ACHN (cell line): ENCODE measurements at regions not wholly inside any gene's neighbourhood (a gene's known extent, or its start where the extent isn't known, plus 50 kb on each side); places are given as distances from the start of the nearest gene placed in this dataset.

Experiments
- DNase-seq: peaks from one replicate; pipeline ENCODE4 v3.0.0-alpha.2; 2015
- in situ Hi-C: cut with HindIII; loops from 2 replicates; pipeline ENCODE4 v1.10.0; 2017; ENCODE audit warnings: low sequenced_read_pairs, low pct_ligation_motif_present, low pct_unique_long_range_greater_than_20kb

DNA sequence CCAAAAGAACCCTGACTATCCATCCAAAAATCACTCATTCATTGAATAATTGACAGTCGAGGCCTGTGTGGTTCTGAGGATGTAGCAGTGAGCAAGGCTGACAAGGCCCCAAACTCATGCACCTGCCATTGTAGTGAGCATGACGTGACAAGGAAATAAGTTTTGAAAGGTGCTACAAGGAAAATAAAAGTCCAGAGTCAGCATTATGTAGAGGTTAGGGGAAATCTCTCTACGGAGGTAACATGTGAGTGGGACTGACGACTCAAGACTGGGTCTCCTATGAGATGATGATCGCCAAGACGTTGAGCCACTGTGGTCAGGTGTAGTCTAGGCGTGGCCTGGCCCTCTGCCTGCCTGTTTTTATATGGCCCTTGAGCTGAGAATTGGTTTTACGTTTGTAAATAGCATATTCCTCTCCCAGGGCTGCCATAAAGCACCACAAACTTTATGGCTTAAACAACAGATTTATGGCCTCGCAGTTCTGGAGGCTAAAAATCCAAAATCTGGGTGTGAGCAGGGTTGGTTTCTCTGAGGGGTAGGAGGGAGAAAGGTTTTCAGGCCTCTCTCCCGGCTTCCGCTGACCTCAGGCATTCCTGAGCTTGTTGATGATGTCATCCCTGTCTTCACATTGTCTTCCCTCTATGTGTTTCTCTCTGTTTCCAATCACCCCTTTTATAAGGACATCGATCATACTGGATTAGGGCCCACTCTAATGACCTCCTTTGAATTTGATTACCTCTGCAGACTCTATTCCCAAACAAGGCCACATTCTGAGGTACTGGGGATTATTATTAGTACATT lies 206.4 kb upstream of the EGFLAM start:
- in situ Hi-C loops: no loop called here
- DNase-seq: no peak

DNA sequence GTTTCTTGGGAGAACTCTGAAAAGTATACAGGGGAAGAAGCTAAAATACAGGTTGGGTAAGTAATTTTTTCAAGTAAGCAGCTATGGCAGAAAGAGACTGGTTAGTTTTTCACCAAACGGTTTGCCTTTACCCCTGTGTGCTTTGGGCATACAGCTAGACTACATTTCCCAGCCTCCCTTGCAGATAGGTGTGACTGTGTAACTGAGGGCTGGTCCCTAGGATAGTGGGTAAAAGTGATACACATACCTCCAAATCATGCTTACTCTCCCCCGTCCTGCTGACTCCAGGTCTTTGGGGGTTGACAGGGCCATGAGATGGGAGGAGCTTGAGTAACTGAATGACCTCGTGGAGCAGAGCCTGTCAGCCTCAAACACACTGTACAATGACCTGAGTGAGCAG lies 208.6 kb upstream of the GDNF start:
- in situ Hi-C loops: no loop called here
- DNase-seq: no peak

GRCh38 chr5:38046103-38046502 lies 206.3 kb upstream of the GDNF start:
- no peak for DNase-seq
- in situ Hi-C loops: no loop called here

DNA sequence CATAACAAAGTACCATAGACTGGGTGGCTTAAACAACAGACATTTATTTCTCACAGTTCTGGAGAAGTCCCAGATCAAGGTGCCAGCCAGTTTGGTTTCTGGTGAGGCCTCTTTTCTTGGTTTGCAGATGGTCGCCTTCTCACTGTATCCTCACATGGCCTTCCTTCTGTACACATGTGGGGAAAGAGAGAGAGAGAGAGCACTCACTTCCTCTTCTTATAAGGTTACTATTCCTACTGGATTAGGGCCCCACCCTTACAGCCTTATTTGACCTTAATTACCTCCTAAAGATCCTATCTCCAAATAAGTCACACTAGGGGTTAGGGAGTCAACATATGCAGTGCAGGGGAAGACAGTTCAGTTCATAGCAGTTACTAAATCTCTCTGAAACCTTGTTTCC lies 205.6 kb upstream of the GDNF start:
- no peak for DNase-seq
- in situ Hi-C loops: no loop called here

DNA sequence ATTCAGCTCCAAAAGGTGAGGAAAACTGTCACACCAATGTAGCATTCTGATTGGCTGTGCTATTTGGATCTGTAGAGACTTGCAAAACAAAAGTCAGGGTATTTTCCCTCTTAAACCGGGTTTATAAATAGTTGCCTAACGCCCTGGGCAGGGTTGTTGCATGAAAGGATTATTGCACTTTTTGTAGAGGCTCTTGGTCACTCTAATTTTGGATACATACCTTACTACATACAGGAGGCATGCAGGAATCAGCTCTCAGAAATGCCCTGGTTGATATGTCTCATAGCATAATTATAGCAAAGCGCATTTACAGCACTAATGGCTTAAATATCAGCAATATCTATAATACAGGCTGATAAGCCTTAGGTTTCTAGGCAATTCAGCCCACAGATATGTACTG lies 200.0 kb upstream of the GDNF start:
- in situ Hi-C loops: no loop called here
- DNase-seq: no peak

- in situ Hi-C loops: no loop called here
These were observed 199.2 kb upstream of the GDNF start for GRCh38 chr5:38039091-38039490.

DNA sequence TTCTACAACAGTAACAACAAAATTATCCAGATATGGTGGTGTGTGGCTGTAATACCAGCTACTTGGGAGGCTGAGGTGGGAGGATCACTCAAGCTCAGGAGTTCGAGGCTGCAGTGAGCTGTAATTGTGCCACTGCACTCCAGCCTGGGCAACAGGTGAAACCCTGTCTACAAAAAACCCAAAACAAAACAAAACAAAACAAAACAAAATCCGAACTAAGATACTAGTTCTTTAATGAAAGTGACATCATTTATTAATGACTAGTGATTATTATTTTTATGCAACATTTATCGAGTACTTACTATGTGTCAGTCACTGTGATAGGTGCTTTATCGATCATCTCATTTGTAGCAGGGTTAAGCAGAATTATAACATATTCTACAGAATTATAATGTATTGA lies 196.9 kb upstream of the GDNF start:
- in situ Hi-C loops: no loop called here
- no peak for DNase-seq

More at GRCh38 chr5:38039091-38039490, 199.2 kb upstream of the GDNF start:
- DNase-seq: no peak

DNA sequence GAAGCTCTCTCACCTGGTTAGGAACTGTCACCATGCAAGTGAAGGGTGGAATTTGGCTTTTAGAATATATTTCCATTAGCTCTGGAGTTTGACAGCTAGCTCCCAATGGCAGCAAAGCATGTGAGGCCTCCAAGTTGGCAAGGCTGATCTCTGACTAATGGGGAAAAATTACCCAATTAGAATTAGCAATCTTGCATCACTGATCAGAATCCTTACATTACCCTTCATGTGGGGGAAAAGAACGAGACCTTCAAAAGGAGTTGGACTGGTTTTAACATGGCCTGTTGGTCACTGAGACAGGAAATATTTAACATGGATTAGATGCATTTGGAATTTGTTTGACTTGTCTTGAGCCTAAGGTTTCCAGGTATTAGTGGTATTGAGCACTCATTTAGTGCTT lies 192.3 kb upstream of the GDNF start:
- DNase-seq: no peak
- in situ Hi-C loops: no loop called here

DNA sequence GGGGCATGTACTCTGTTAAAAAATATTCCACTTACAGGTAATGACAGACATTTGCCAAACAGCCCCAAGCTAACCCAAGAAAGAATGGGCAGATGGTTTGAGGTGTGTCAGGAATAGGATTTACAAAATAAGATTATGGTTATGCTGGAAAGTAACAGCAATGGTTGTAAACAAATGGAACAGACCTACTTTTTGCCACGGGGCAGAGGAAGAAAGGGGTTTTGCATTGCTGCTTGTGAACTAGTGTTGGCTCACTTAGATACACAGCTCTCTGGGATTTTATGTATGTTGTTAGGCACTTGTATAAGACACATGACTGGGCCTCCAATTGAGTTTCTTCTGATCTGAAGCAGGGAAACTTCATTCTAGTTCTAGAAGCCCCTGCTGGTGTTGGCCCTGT lies 191.5 kb upstream of the GDNF start:
- in situ Hi-C loops: no loop called here
- no peak for DNase-seq

DNA sequence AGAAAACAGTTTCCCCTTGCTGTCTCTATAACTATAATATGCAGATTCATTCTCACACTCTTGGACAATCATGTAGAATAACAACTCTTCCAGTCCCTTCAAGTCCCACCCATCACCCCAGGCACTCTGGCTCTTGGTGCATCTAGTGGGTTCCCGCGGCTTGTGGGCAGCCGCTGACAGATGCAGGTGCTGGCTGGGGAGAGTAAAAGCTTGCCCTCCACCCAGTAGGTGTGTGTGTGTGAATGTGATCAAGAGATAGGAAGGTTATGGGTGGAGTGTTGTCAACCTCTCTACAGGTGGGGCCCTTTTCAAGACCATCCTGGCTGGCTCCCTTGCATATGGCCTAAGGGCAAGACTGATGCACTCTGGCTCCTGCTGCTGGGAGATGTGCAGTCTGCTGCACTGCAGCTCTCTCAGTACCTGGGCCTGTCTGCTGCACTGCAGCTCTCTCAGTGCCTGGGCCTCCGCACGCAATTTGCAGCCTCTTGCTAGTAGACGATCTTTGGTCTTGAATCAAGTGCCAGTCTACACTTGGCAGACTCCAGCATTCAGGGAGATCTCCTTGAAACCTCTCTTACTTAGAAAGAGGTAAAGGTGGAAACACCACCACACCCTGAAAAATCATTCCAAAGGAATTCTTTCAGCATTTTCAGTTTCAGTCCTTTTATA lies 189.7 kb upstream of the GDNF start:
- no peak for DNase-seq
- in situ Hi-C loops: no loop called here

GRCh38 chr5:38023799-38024198 lies 184.0 kb upstream of the GDNF start:
- no peak for DNase-seq
- in situ Hi-C loops: no loop called here

- in situ Hi-C loops: no loop called here
- no peak for DNase-seq
These were observed 183.5 kb upstream of the GDNF start for GRCh38 chr5:38023371-38023770.

DNA sequence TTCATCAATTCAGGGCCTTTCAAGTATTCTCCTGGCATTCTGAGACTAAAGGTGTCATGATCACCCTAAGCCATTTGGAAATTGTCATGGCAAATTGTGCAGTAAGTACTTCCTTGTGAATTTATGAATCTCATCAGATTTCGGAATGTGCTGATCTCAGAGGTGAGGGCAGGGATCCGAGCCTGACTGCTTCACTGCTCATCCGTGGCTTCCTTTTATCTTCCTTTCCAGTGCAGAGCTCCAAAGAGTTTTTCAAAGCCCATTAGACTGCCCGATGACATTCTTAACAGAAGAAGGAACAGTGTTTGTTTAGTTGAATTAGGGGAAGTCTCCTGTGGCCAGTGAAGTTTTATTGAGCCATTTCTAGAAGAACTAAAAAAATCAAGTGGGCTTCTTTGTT lies 182.8 kb upstream of the GDNF start:
- in situ Hi-C loops: no loop called here
- DNase-seq: peak; percentile 3

- no peak for DNase-seq
- in situ Hi-C loops: no loop called here
These were observed 178.2 kb upstream of the GDNF start for GRCh38 chr5:38018016-38018415.

DNA sequence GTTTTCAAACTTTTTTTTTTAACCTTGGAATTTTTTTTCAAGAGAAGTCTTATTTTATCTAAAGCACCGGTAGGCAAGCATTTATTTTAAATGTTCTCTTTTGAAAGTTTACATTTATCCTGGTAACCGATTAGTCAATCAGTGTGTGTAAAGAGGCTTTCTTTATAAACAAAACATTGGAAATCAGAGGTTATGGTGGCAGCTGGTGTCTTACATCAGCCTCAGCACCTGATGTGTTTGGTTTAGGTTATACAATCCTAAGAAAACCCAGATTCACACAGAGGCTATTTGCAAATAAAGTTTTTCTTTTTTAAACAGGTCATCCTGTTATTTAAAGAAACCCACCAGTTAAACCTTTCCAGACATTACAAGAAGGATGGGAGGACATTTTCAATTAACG lies 173.3 kb upstream of the GDNF start:
- in situ Hi-C loops: no loop called here
- no peak for DNase-seq

DNA sequence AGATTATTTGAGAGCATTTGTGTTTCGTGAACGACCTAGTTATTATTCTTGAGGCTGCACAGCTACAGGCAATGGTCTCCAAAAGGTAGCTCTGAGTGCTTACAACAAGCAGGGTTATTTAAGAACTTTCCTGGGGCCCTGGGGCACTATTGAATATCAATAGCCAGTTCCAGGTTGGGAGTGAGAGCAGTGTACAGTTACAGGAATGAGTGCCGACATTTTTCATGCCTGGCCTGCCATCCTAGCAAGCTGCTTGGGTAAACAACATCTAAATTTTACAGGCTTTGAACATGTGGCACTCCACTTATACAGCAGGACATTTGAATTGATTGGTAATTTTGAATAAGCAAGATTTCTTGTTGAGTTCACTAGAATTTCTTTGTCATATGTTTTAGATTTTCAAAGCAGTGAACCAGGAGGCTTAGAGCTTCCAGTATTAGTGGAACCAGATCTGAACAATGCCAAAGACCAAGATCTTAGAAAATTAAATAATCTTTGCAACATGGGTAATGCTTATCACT lies 171.9 kb upstream of the GDNF start:
- no peak for DNase-seq
- in situ Hi-C loops: no loop called here

DNA sequence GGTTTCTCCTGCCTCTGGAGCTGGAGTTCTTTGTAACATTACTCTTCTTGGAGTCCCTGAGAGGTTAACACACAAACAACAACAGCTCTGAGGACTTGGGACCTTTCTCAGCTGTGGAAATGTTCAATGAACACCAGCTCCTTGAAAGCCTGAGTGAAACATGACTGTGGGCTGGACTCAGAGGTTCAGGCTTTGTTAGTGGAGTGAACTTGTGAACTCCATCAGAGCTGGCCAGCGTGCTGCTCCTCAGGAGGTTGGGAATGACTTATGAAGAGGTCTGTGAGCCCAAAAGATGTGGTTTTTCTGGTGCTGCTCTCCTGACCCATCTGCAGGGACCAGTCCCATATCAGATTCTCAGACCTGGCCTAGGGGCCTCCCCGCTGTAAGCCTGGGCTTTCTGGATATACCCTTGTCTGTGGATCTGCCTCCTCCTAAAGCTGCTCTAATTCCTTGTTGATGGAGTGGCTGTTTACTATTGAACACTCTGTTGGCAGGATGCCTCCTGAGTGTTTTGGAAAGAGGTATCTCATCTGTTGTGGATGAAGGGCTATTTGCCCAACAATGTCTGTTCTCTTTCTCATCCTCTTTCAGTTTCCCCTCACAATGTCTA lies 170.0 kb upstream of the GDNF start:
- no peak for DNase-seq

DNA sequence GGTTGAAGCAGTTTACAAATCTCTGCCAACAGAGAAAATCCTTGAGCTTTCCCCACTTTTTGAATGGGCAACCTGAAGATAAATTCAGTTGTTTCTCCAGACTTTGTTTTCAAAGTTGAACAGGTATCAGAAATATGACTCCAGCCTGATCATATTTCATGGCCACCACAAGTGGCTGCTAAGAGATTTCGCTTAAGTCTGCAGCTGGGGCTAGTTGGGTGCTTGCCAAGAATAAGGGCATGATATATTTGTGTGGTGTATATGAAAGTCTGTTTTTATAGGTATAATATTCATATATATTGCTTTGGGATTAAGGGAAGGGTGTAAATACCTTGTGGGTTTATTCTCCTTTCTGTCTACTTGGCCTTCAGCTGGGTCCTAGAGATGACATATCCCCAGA lies 168.4 kb upstream of the GDNF start:
- in situ Hi-C loops: no loop called here
- no peak for DNase-seq

More for the DNA sequence above, 170.0 kb upstream of the GDNF start:
- in situ Hi-C loops: no loop called here

GRCh38 chr5:37999593-37999992 lies 159.8 kb upstream of the GDNF start:
- in situ Hi-C loops: no loop called here
- DNase-seq: no peak

- in situ Hi-C loops: no loop called here
These were observed 157.1 kb upstream of the GDNF start for GRCh38 chr5:37996918-37997317.

More at GRCh38 chr5:37996918-37997317, 157.1 kb upstream of the GDNF start:
- DNase-seq: no peak
